NCI-H524 (cell line): ENCODE measurements at regions not wholly inside any gene's neighbourhood (a gene's known extent, or its start where the extent isn't known, plus 50 kb on each side); places are given as distances from the start of the nearest gene placed in this dataset.
"Not testable (repeated sequence)": the region's sequence is repeated elsewhere in the genome, so short reads cannot be mapped to it uniquely, and the experiment has no call there.

Source experiments
- DNase-seq, 2 experiments: peaks; one replicate each; lab custom pipeline; 2025; lab: John Stamatoyannopoulos, UW

GRCh38 chr2:109669731-109670130 lies 55.6 kb downstream of the SOWAHC start:
- DNase-seq = no peak

GRCh38 chr2:109670556-109671411 lies 56.6 kb downstream of the SOWAHC start:
- no peak for DNase-seq

- no peak for DNase-seq
Measured at GRCh38 chr2:109674894-109675534, 60.9 kb downstream of the SOWAHC start.

DNA sequence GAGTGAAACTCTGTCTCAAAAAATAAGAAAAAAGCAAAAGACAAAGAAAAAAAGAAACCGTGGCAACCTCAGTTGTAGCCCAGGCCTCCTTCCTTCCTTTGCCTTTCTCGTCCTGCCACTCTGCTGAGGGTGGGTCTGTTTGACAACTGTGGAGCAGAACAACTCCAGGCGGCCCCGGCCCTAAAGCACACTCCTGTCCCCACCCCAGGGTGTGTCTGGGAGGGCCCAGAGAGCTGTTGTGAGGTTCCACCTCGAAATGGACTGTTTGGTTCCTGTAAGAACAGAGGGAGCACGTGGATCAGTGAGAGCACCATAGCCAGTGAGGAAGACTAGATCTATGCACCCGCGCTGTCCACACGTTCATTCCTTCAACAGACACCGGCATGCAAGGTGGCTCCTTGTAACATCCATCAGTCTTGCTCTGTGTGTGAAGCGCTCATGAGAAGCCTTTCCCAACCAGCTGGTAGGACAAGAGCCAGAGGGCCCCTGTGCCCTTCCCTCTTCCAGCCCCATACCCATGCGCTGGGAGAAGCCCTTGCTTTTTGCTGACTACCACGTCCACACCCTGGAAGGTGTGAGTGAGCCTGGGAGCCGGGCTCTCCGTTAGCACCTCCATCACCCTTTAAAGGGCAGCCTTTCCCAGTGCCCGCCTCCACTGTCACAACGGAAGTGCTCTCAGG lies 61.6 kb downstream of the SOWAHC start:
- no peak for DNase-seq

DNA sequence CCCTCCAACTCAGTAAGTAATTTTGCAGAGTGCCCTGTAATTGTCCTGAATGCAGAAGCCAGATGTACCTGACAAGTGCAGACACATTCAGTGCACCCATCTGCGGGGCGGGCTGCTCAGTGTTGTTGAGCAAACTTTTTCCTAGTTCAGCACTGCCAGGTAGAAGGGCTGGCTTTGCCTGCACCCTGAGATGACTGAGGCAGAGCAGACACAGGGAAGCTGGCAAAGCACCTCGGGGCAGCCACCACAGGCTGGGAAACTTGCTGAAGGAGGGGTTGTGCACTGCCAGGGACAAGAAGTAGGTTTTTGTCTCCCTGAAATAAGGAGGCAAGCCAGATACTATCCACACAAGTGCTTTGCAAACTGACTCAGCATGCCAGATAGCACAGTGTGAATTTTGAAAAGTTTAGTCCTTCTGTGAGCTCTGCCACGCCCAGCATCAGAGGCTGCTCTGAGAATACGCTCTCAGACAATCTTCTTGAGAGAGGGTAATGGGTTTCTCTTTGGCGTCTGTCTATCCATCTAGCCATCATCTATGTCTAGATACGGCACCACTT lies 62.3 kb downstream of the SOWAHC start:
- DNase-seq = peak in 1 of 2 experiments; percentile 39

DNA sequence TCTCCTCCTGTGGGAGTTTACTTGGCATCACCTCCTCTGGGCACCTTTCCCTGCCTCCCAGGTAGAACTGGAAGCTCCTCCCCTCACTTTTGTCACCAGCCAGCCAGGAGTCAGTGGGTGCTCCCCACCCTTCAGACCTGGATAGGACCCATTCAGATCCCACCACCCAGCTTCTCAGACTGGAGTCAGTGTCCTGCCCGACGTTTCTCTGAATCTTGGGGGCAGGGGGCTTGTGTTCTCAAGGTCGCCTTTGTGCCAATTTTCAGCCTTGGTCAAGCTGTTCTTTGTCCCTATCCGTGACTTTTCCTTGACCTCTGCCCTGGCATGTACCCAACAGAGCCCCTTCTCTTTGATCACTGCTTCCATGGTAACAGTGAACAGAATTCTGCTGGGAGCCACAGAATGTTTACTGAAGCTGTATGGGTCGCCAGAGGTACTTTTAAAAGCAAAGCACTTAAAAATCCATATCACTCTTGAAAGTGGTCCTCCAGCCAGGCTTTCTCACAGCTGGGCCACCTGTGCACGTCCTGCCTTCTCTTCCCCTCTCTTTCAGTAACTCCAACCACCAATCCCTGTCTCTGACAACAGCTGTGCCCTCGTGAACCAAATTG lies 63.1 kb downstream of the SOWAHC start:
- peak; percentile 72 to 77 for DNase-seq

GRCh38 chr2:109677835-109678580 lies 63.8 kb downstream of the SOWAHC start:
- peak; percentile 72 to 80 for DNase-seq

DNA sequence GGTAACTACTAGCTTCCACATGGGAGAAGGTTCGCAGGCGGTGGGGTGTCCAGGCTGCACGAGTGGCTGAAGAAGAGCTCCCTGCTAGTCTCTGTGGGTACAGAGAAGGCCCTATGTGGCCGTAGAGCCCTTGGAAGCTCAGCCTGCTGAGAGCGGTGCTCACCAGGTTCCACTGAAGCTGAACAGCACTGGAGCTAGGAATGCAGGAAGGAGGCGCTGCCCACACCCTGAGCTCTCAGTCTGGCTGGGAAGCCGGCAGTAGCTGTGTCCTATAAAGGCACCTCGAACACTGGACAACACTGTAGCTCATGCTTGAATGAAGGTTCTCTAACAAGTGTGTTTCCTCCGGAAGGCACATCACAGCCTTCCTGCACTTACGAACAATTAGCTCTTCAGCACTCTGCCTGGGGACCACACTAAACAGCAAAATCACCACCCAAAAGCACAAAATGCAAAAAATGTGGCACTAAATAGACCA lies 64.6 kb downstream of the SOWAHC start:
- not testable (repeated sequence) for DNase-seq

GRCh38 chr2:109679225-109679624 lies 65.1 kb downstream of the SOWAHC start:
- no peak for DNase-seq

- DNase-seq = no peak
Measured at GRCh38 chr2:109679626-109680025, 65.5 kb downstream of the SOWAHC start.

- DNase-seq = no peak
Measured at GRCh38 chr2:109680523-109681297, 66.5 kb downstream of the SOWAHC start.

DNA sequence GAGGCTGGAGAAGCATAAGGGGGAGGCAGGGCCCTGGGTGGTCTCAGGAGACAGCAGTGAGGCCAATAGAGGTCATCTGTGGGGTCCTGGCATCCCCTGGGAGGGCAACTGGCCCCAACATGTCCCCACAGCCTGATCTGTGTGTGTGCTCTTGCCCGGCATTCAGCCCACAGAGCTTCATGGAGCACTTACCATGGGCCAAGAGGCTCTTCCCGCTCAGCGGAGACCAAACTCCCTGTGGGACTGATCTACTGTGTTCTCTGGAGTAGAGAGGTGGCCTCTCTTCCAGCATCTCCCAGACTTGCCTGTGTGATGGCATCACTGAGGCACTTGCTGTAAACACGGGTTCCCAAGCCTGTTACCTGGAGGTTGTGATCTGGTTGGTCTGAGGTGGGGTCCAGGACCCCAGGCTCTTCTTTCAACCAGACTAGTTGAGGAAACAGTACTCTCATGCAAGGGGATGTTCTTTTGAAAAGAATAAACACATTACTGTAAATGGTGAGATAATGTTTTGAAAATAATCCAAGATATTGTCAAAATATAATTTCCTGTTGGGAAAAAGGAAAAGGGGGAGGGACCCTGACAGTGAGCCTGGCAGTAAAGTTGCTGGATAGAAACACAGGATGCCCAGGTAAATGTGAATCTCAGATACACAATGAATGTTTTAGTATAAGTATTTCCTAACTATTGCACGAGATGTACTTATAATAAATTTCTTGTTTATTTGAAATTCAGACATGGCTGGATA lies 67.6 kb downstream of the SOWAHC start:
- DNase-seq = no peak

GRCh38 chr2:109683452-109683851 lies 69.3 kb downstream of the SOWAHC start:
- no peak for DNase-seq

GRCh38 chr2:109685453-109685852 lies 71.3 kb downstream of the SOWAHC start:
- no peak for DNase-seq

GRCh38 chr2:109686921-109687320 lies 72.8 kb downstream of the SOWAHC start:
- DNase-seq = peak in 1 of 2 experiments; percentile 27

DNA sequence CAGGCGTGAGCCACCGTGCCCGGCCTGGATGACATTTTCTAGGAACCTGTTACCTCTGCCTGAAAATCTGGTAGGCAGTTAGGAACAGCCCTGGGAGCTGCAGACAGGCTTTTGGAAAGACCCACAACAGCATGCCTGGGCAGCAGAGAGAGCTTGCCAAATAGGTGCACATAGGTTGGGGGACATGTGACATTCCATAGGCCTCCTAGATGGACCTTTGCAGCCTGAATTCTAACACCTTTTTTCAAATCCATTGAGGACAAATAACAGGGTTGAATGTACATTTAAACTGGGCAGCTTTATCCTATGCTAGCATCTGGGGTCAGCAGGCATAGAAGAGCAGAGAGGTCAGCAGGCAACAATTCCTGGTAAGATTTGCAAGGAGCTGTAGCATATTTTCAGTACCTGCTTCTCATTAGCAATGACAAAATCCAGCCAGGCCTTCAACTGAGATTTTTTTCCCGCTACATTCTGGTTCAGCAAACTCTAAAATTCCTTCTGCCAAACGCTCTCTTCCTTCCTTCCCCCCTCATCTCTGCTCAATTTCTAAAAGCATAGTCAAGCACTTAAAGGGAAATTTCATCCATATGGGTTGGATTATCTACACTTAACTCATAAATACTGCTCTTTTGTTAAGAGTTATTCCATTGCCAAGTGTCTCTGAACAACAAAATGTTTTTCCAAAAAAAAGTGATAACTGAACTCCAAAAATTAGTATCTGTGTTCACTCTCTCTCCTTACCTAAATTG lies 75.2 kb downstream of the SOWAHC start:
- DNase-seq = peak in 1 of 2 experiments; percentile 14

- no peak for DNase-seq
Measured at GRCh38 chr2:109689973-109690372, 75.8 kb downstream of the SOWAHC start.

DNA sequence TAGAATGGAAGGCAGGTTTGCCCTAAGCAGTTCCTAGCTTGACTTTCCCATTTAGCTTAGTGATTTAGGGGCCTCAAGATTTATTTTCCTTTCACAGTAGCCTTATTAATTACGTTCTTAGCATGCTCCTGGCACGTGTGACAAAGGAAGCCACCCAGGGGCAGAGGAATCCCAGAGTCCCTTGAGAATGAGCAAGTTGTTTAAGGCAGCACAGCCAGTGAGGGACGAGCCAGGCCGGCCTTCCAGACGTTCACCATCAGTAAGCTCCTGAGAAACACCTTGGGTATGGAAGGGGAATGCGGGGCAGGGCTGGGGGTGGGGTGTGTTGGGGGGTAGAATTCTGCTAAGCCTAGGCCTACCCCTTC lies 76.3 kb downstream of the SOWAHC start:
- DNase-seq = no peak
